ENCODE measurements at regions not wholly inside any gene's neighbourhood (a gene's known extent, or its start where the extent isn't known, plus 50 kb on each side); places are given as distances from the start of the nearest gene placed in this dataset.

DNA sequence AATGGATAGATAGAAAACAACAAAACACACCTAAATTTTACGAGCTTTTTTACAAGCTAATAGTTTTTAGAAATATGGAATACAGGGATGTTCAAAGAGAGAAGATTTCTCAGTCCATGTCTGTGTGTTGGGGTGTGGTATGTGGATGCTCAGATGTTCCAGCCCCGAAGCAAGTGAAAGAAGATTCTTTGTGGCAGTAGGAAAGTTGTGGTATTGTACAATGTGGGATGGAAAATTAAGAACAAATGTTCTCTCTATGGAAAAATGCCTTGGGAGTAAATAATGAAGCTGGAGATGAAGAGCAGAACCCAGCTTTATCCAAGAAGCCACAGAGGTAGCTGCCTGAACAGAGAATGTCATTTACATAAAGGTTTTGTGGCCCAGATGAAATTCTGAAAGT is 150.3 kb upstream of the PRKD1 start:
- DNase-seq, result no peak

DNA sequence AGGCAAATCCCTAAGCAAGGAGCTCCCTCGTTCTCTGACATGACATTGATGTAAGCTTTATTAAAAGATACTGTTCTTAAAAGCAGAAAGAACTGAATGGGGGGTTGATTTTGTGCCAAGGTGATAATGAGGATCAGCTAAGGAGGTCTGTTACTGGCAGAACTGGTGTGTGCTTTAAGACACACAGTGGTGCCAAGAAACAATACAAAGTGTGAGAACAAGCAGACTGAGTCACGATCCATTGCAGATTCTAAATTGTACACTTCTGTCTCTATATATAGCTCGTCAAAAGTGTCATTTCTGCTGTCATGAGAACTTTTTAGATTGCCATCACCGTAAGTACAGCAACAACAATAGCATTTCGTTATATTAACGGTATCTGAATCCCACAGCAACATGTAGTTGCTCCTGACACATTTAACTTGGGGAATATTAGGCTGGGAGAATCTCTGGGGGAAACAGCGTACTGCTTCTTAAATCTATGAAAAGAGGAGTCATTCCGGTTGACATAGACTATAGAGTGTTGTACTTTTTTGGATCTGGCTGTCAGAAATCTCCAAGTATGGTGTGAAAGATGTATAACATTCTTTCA is 151.3 kb upstream of the PRKD1 start:
- DNase-seq, result no peak

DNA sequence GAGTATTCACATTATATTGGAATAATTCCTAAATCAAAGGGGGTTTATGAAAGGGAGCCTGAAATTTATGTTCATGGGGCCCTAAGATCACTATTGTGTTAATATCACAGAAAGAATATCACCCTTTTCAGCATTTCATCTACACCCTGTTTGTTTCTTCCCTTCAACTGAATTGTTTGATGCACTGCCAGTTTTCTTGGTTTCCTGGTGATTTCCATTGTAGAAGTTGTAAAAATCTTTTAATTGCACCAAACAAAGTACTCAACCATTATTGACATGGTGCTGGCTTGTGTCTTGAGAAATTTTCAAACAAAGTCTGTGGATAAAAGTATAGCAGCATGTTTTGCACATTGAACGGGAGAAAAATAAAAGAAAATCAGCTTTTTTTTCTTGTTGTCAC is 154.8 kb upstream of the PRKD1 start:
- DNase-seq, result no peak

DNA sequence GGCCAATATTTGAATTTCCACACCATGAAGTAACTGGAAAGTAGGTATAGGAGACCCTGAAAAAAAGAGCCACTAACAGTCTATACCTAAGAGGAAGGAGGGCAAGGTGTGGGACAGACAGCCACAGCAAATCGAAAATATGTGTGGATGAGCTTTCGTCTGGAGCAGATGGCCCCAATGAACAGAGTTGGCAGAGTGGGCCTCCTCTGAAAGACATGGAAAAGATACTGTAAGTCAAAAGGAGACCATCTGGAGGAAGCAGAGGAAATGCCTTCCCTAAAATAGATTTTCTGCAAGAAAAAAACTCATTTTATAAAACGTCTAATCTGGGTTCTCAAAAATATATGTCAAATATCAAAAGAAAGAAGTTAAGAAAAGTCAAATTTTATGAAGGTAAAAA is 157.2 kb upstream of the PRKD1 start:
- no peak for DNase-seq

DNA sequence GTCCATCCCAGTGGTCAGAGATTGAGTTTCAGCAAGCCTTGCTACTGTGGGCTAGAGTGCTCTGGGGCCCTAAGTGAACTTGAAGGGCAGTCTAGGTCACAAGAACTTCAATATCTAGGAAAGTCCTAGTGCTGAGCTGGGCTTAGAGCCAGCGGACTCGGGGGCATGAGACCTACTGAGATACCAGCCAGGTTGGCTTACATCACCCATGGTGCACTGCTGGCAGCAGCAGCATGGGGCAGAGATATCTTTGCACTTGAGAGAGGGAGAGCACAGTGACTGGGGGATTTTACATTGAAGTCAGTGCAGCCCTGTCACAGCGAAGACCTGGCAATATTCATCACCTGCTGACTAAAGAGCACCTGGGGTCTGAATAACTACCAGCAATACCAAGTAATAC is 158.3 kb upstream of the PRKD1 start:
- no peak for DNase-seq

DNA sequence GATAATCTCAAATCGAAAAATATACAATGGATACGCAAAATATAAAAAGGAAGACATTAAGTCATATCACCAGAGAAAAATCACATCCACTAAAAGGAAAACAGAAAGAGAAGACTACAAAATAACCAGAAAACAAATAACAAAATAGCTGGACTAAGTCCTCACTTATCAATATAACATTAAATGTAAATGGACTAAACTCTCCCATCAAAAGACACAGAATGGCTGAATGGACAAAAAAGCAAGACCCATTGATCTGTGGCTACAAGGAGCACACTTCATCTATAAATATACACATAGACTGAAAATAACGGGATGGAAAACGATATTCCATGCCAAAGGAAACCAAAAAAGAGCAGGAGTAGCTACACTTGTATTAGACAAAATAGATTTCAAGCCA is 161.0 kb upstream of the PRKD1 start:
- DNase-seq, result no peak

DNA sequence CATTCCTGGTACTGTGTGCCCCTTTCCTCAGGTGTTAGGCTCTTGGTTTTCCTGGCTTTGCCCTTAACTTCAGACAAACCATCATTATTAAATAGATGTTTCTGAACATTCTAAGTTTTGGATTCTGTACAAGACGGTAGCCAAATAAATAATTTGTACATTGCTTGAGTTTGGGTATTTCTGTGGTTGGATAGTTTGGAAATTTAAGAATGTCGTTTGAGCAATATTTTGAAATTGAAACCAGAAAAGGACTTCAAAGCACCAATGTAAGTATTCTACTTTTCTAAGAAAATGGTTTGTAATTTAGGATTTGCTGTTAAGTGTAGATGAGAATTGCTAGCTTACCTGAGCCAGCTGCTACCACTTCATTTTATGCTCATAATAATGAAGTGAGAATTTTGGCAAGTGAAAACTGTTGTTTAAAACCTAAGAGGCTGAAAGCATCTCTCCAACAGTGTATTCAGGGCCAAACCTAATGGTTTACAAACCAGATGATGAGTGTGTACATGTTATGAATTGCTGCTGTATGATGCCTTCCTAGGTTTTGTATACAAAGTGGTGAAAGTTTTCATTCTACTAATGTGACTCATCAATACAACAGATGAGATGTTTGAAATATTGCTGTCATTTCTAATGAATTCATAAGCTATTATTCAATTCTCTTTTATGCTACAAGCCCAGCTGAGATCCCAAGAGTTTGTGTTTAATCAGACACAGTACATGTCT is 181.5 kb upstream of the PRKD1 start:
- no peak for DNase-seq

DNA sequence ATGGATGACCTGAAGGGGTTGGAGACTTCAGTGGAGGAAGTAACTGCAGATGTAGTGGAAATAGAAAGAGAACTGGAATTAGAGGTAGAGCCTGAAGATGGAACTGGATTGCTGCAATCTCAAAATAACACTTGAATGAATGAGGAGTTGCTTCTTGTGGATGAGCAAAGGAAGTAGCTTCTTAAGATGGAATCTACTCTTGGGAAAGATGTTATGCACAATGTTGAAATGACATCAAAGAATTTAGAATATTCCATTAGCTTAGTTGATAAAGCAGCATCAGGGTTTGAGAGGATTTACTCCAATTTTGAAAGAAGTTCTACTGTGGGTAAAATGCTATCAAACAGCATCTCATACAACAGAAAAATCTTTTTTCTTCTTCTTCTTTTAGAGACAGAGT is 186.4 kb upstream of the PRKD1 start:
- no peak for DNase-seq

DNA sequence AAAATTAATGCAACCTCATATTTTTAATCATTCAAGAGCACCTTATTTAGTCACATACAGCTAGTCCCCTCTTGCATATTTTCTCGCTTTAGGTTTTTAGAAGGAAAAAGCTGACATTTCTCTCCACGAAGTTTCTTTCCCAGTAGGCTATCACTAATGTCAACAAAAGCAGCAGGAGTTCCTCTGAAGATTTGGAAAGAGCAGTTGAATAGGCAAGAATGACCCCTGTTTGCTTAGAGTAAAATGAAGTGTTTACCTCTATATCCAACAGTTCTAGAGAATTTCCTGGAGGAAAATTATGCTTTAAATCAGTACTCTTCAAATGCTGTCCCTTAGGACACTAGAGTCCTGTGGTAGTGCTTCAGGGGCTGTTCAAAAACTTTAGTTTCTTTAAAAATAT is 188.1 kb upstream of the PRKD1 start:
- DNase-seq, result no peak

DNA sequence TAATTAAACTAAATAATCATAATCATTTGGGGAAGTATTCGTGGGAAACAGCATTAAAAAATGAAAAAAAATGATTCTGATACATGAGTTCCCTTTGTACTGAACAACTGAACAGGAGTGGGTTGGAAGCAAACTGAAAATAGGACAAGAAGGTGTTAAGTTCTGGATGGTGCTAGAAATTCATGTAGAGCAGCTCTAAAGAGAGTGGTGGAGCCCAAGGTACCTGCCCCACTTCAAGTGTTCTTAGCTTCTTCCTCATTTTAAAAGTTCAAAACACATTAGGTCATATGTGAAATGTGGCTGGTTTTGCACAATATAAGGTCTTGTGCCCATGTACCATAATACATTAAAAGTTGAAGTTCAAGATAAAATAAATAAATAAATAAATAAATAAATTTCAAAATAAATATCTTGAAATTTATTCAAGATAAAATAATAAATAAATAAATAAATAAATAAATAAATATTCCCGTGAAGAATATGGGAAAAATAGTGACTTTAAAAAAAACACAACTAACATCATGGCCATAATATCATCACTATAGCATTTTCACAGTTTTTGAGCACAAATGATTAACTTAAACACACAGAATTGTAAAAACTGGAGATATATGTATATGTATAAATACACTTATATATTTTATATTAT is 191.5 kb upstream of the PRKD1 start:
- DNase-seq, result no peak

DNA sequence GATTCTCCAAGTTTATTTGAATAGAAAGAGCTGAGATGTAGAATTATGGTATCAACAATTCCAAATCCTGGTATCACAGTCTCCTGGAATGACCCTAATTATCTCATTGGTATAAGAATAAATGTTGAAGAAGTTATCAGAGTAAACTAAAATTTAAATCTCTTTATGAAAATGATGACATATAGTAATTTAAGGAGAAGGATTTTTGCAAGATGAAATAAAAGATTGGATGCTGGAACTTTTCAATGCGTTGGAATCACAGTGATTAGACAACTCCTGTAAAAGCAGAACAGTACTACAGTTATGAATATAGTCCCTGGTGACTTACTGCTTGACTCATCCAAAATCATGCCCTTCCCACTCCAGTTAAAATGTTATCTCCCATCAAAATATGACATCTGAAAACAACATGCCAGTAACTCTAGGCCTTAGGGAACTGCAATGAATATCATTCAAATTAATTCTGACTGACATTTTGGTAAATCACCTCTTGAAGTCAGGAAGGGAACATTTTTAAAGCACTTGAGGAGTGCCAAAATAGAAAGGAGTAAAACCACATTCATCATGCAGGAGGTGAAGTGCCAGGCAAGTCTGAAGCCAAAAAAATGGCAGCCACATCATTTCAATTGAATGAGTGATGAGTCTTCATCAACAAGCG is 197.8 kb upstream of the PRKD1 start:
- no peak for DNase-seq

DNA sequence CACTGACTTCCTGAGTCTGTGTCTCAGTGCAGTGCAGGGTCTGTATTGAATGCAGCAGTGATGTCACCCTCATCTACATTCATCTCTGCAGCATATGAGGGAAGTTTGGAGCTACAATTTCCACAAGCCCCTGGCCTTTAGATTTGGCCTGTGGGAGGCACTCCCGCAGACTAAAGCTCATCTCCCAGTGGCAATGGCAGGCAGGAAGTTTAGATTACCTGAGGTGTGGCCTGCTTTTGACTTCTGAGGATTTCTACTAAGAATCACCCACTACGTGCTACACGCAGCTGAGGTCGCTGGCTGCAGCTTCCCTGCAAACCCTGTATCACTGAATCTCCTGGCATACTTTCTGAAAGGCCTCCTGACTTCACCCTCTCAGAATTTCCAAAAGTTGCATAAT is 202.2 kb upstream of the PRKD1 start:
- DNase-seq, result no peak

DNA sequence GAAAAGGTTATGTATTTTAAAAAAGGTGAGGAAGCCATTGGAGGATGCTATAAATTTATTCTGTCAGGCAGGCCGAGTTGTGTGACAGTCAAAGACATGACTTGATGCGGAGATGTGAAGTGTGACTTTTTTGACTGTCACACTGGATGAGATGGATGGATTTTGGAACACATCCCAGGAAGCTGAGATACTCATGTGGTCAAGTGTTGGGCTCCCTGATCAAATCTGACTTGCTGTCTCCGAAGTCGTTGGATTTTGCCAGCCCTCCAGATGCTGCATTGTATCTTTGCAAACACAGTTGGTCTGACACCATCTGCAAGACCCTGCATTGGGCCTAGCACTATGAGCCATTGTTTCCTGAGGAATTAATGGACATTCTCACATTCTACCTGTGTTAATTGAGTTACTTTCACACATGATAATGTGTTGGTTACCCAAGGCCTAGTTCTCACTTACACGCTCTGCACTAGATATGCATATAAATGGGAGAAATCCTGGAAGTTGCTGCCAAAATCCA is 204.0 kb upstream of the PRKD1 start:
- no peak for DNase-seq

DNA sequence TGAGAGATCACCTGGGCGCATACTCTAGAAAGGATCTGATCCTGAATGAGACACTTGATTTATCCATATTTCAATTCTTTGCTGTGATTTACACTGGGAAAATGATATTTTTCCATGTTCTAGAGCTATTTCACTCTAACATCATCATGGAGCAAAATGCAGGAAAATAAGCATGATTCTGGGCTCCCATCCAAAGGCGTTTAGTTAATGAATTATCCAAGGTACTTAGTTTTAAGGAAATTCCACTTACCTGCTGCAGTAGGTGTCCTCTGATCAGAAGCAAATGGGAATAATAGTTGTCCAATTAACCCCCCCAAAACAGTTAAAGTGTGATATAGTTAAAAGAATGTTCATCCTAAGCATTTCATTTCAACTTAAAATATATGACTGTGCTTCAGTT is 204.5 kb upstream of the PRKD1 start:
- no peak for DNase-seq

DNA sequence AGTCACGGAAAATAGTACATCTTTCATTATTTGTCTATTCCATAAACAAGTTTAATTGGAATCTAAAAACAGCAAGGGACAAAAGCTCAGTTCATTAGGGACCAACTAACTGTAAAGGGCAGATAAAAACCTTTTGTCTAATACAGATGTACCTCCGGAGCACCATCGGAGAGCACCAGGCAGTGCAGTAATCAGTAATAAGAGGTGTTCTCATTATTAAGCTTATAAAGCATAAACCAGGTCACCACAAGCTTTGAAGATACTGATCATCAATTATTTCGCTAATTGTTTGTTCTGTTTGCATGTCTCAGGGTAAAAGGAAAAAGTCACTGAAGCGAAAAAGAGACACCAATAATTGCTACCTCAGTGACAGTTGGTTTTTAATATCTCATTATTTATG is 207.3 kb upstream of the PRKD1 start:
- no peak for DNase-seq

DNA sequence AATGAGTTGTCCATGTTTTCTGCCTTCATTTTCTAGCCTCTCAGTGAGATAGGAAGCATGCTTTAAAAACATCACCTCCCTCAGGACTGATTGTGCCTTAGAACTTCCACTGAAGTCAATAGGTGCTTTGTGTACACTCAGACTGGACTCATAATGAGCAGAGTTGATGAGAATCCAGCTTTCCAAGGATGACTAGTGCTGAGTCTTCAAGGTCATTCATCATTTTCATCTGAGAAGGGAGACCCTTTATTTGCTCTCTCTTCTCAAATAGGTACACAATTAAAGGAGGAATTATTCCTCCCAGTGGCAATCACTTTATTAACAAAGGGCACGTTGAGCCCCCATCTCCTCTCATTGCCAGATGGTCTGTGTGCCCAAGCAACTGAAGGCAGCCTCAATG is 210.9 kb upstream of the PRKD1 start:
- DNase-seq, result no peak

DNA sequence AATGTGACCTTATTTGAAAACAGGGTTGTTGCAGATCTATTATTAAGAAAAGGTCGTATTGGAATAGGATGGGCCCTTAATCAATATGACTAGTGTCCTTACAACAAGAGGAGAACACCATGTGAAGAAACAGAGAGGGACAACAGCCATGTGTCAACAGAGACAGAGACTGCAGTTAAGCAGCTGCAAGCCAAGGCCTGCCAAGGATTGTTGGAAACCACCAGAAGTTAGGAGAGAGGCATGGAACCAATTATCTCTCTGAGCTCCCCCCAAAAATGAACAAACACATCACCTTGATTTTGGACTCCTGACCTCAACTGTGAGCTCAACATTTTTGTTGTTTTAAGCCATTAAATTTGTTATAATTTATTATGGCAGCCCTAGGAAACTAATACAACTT is 214.6 kb upstream of the PRKD1 start:
- DNase-seq, result no peak

DNA sequence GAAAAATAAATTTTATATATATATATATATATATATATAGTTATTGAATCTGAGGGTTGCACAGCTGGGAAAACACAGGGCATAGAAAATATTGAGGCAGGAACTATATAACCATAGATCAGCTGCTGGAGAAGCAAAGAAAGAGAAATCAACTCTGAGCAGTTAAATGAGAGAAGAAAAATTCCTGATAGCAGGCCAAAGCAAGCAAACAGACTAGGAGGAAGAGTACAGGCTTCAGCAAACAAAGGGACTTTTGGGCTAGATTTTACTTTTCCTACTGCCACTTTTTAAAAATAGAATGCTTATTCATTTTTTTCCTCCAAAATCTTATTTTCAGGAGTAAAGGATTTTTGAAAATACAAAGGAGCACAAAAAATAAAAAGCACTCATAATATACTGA is 216.0 kb upstream of the PRKD1 start:
- no peak for DNase-seq

DNA sequence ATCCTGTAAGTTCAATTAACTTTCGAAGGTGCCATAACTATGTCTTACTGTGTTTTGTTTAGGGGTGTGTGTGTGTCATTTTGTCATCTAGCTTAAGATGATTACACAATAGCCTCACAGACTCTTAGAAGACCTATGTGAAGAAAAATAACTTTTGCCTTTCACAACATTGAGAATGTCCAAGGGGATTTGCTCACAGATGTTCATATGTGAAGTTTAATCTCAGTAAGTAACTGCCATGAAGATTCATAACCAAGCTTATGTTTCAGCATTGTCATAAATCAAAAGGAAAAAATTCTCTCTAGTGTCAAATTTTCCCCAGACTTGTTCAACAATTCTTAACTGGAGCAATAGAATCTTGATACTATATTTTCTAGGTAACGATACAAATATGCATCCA is 226.1 kb upstream of the PRKD1 start:
- no peak for DNase-seq

DNA sequence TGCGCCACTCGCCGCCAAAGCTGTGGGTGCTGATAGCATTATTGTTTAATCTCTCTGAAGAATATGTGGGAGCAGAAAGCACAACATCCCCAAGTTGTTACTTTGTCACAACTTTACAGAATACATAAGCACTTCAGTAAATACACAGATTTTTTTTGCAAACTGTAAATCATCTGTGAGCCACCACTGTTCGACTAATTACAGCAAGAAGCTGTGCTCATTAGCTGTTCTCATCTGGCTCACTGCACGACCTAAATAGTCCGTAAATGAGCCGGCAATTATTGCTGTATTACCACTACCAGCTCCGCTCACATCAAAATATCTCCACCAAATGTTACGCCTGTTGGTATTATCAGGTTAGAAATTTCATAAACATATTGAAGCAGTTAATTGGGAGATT is 228.9 kb upstream of the PRKD1 start:
- DNase-seq, result no peak

DNA sequence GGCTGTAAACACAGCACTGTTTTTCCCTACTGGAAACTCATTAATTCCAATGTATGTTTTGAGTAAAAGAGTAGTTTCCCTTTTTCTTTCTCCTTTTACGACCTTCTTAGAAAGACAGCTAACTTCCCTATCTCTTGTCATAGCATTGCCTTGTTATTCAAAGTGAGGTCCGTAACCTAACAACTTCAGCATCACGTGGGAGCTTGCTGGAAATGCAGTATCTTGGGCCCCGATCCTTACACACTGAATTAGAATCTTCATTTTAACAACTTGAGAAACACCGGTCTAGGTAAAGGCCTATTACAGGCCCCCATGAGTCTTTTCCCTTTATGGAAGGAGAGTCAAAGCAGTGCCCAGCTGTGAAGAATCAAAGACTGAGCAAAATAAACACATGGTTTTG is 230.7 kb upstream of the PRKD1 start:
- DNase-seq, result no peak

DNA sequence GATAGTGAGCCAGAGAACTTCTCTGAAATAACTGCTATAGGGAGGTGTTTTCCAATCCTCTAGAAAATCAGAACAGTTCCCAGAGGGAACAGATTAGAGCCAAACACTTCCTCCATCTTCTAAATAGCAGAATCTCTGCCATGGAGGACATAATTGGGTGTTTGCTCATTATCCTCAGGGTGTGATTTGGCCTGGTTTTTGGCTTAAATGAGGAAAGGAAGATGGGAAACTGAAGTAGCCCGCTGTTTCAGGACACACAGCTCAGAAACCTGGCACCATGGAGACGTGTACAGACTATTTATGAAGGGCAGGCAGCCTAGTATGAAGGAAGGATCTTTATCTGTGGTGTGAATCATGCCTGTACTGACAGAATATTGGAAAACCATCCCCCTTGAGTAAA is 231.7 kb upstream of the PRKD1 start:
- no peak for DNase-seq

DNA sequence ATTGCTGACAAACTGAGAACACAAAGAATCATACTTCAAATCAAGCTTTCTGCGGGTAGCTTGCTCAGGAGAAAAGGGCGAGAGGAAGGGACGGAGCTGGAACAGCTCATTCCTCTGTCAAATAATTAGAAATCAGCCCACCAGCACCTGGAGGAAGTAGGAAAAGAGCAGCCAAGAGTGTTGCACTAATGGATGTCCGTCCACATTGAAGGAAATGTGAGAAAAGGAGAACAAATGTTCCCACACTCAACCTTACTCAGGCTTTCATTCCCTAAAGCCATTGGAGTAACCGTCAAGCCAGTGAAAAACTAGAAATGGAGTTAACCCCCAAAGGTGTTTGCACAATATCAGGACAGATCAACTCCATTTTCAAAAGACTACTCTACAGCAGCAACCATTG is 233.0 kb upstream of the PRKD1 start:
- DNase-seq, result no peak

DNA sequence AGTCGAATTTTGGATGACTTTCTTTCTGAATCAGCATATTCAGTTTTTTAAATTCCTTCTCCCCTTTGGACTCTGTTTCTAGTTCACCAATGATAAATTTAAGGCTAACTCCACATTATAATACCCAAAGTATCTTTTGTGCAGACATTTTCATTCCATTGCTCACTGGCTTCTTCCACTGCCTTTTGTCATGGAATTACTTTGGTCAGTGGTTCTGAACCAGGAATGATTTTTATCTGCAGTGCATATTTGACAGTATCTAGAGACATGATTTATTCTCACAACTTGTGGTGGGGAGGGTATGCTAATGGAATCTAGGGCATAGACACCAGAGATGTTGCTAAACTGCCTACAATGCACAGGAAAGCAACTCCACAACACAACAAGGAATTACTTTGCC is 234.4 kb upstream of the PRKD1 start:
- no peak for DNase-seq

Measured in T1000 (cell line).